OCI-LY1 (cell line): ENCODE measurements at regions not wholly inside any gene's neighbourhood (a gene's known extent, or its start where the extent isn't known, plus 50 kb on each side); places are given as distances from the start of the nearest gene placed in this dataset.

ENCODE experiments used
- CTCF ChIP-seq: fragments of 200-600 bp; sonication (generic), shearing (Covaris generic); IDR thresholded peaks from 2 replicates; pipeline ENCODE4 v1.5.1; 2017; ENCODE audit warnings: mild to moderate bottlenecking, antibody characterized with exemption, low read length, moderate library complexity, mixed read lengths
- EZH2 ChIP-seq: fragments of 200-600 bp; sonication (generic), shearing (Covaris generic); IDR thresholded peaks from 2 replicates; pipeline ENCODE4 v1.8.0; 2017; ENCODE audit warnings: borderline replicate concordance, mixed run types, mild to moderate bottlenecking, antibody characterized with exemption, low read length, moderate library complexity, mixed read lengths

DNA sequence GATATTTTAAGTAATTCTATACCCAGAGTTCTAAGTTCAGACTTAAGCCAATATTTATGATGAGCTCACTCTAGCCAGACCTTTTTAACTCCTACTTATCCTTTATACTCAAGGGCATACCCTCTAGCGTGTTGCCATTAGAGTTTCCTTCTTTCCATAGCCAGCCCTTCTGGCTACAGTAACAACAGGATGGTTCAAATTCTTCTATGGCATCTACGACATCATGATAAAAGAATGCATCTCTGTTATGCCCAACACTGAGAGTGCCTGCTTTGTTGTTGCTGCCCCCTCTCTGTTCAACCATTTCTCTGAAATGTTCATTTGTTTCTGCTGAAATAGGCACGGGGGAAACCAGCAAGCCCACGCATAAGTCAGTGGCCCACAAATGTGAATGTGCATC is 104.5 kb downstream of the UBE2NL start:
- no peak for TF ChIP-seq CTCF
- TF ChIP-seq EZH2, result no peak
